ENCODE measurements at regions not wholly inside any gene's neighbourhood (a gene's known extent, or its start where the extent isn't known, plus 50 kb on each side); places are given as distances from the start of the nearest gene placed in this dataset.

- TF ChIP-seq EZH2phosphoT487 (IDR thresholded peaks at IDR 0.05; ENCODE audit: borderline replicate concordance, low read length), result no peak
- Histone ChIP-seq H3K27me3 (ENCODE audit: control insufficient read depth, low read length) (no peaks in the 10 kb centered on the region), H3K36me3 (ENCODE audit: control insufficient read depth, low read length) (no peaks in the 10 kb centered on the region), H3K4me2 (ENCODE audit: low read length) (no peak overlapping the region), H3K9me3 (ENCODE audit: control insufficient read depth, insufficient read depth, low read length) (no peaks in the 10 kb centered on the region), H3K79me2 (ENCODE audit: control insufficient read depth, low read length) (no peaks in the 10 kb centered on the region), H3K9me2 (replicated peaks; ENCODE audit: control insufficient read depth, low read length) (no peaks in the 10 kb centered on the region), H3K4me3 (ENCODE audit: low read length) (no peak overlapping the region), H3K4me1 (ENCODE audit: control insufficient read depth, low read length) (no peaks in the 10 kb centered on the region), H4K20me1 (ENCODE audit: control insufficient read depth, insufficient read depth, low read depth, low read length) (no peaks in the 10 kb centered on the region), H3F3A (ENCODE audit: control insufficient read depth, insufficient read depth) (no peaks in the 10 kb centered on the region), H3K27ac (ENCODE audit: low read depth, low read length) (no peak overlapping the region)
Observed at GRCh38 chr11:112852143-112852866, 108.9 kb upstream of the NCAM1 start.

GRCh38 chr11:112856133-112856532, 105.1 kb upstream of the NCAM1 start:
- Histone ChIP-seq H4K20me1 (ENCODE audit: control insufficient read depth, insufficient read depth, low read depth, low read length) (no peaks in the 10 kb centered on the region), H3K79me2 (ENCODE audit: control insufficient read depth, low read length) (no peaks in the 10 kb centered on the region), H3K9me2 (replicated peaks; ENCODE audit: control insufficient read depth, low read length) (no peaks in the 10 kb centered on the region), H3K4me3 (ENCODE audit: low read length) (no peak overlapping the region), H3K27me3 (ENCODE audit: control insufficient read depth, low read length) (no peaks in the 10 kb centered on the region), H3K9me3 (ENCODE audit: control insufficient read depth, insufficient read depth, low read length) (no peaks in the 10 kb centered on the region), H3F3A (ENCODE audit: control insufficient read depth, insufficient read depth) (no peaks in the 10 kb centered on the region), H3K36me3 (ENCODE audit: control insufficient read depth, low read length) (no peaks in the 10 kb centered on the region), H3K4me2 (ENCODE audit: low read length) (no peak overlapping the region), H3K4me1 (ENCODE audit: control insufficient read depth, low read length) (no peaks in the 10 kb centered on the region), H3K27ac (ENCODE audit: low read depth, low read length) (no peak overlapping the region)
- TF ChIP-seq CTCF (IDR thresholded peaks at IDR 0.05; ENCODE audit: low read depth, low read length, poor library complexity, severe bottlenecking) (no peak), EZH2phosphoT487 (IDR thresholded peaks at IDR 0.05; ENCODE audit: borderline replicate concordance, low read length) (no peak)

GRCh38 chr11:112856591-112856990, 104.6 kb upstream of the NCAM1 start:
- no peaks in the 10 kb centered on the region for H3K36me3 ChIP-seq (ENCODE audit: control insufficient read depth, low read length)
- TF ChIP-seq EZH2phosphoT487 (IDR thresholded peaks at IDR 0.05; ENCODE audit: borderline replicate concordance, low read length) (no peak), CTCF (IDR thresholded peaks at IDR 0.05; ENCODE audit: low read depth, low read length, poor library complexity, severe bottlenecking) (no peak)
- H3F3A ChIP-seq (ENCODE audit: control insufficient read depth, insufficient read depth), result no peaks in the 10 kb centered on the region
- no peaks in the 10 kb centered on the region for H3K79me2 ChIP-seq (ENCODE audit: control insufficient read depth, low read length)
- H3K9me2 ChIP-seq (replicated peaks; ENCODE audit: control insufficient read depth, low read length), result no peaks in the 10 kb centered on the region
- H3K9me3 ChIP-seq (ENCODE audit: control insufficient read depth, insufficient read depth, low read length), result no peaks in the 10 kb centered on the region
- H3K4me1 ChIP-seq (ENCODE audit: control insufficient read depth, low read length), result no peaks in the 10 kb centered on the region
- H4K20me1 ChIP-seq (ENCODE audit: control insufficient read depth, insufficient read depth, low read depth, low read length), result no peaks in the 10 kb centered on the region
- no peak overlapping the region for H3K4me2 ChIP-seq (ENCODE audit: low read length)
- H3K4me3 ChIP-seq (ENCODE audit: low read length), result no peak overlapping the region
- no peaks in the 10 kb centered on the region for H3K27me3 ChIP-seq (ENCODE audit: control insufficient read depth, low read length)
- H3K27ac ChIP-seq (ENCODE audit: low read depth, low read length), result no peak overlapping the region

- H3K79me2 ChIP-seq (ENCODE audit: control insufficient read depth, low read length), result no peaks in the 10 kb centered on the region
- H3K4me3 ChIP-seq (ENCODE audit: low read length), result no peak overlapping the region
- peaks cover 3% of the 10 kb centered on the region; the same call in 1 of the 2 replicates for H3K9me3 ChIP-seq (ENCODE audit: control insufficient read depth, insufficient read depth, low read length)
- H3K4me1 ChIP-seq (ENCODE audit: control insufficient read depth, low read length), result no peaks in the 10 kb centered on the region
- no peaks in the 10 kb centered on the region for H3K9me2 ChIP-seq (replicated peaks; ENCODE audit: control insufficient read depth, low read length)
- no peaks in the 10 kb centered on the region for H3K27me3 ChIP-seq (ENCODE audit: control insufficient read depth, low read length)
- H3K36me3 ChIP-seq (ENCODE audit: control insufficient read depth, low read length), result no peaks in the 10 kb centered on the region
- no peaks in the 10 kb centered on the region for H4K20me1 ChIP-seq (ENCODE audit: control insufficient read depth, insufficient read depth, low read depth, low read length)
- no peak overlapping the region for H3K27ac ChIP-seq (ENCODE audit: low read depth, low read length)
- no peaks in the 10 kb centered on the region for H3F3A ChIP-seq (ENCODE audit: control insufficient read depth, insufficient read depth)
- no peak overlapping the region for H3K4me2 ChIP-seq (ENCODE audit: low read length)
- TF ChIP-seq EZH2phosphoT487 (IDR thresholded peaks at IDR 0.05; ENCODE audit: borderline replicate concordance, low read length) (no peak), CTCF (IDR thresholded peaks at IDR 0.05; ENCODE audit: low read depth, low read length, poor library complexity, severe bottlenecking) (no peak)
Observed at GRCh38 chr11:112858289-112859023, 102.8 kb upstream of the NCAM1 start.

All from DOHH2 (cell line).